GM10248 (cell line): ENCODE measurements at regions not wholly inside any gene's neighbourhood (a gene's known extent, or its start where the extent isn't known, plus 50 kb on each side); places are given as distances from the start of the nearest gene placed in this dataset.
A peak's percentile ranks its signal among the peaks of the same experiment; 100 is the strongest.
"Not testable (repeated sequence)": the region's sequence is repeated elsewhere in the genome, so short reads cannot be mapped to it uniquely, and the experiment has no call there.

ENCODE experiments used
- CTCF ChIA-PET: fragments of 300-600 bp; sonication (Branson Sonifier 250); formaldehyde crosslinking; extraction: SDS; loops from one replicate; lab custom pipeline; 2021; ENCODE audit warnings: antibody characterized with exemption; lab: Yijun Ruan, JAX
- POLR2A ChIA-PET: fragments of 350-650 bp; sonication (Branson Sonifier 250); formaldehyde crosslinking; extraction: SDS; loops from one replicate; lab custom pipeline; 2020; ENCODE audit warnings: antibody characterized with exemption; lab: Yijun Ruan, JAX
- DNase-seq: peaks from one replicate; pipeline ENCODE4 v3.0.0; 2012; ENCODE audit errors: extremely low spot score
- CTCF ChIP-seq: IDR thresholded peaks from 2 replicates; pipeline ENCODE4 v1.5.1; 2012; ENCODE audit warnings: mild to moderate bottlenecking, low read depth; ENCODE audit errors: extremely low read depth, missing control alignments, control extremely low read depth

DNA sequence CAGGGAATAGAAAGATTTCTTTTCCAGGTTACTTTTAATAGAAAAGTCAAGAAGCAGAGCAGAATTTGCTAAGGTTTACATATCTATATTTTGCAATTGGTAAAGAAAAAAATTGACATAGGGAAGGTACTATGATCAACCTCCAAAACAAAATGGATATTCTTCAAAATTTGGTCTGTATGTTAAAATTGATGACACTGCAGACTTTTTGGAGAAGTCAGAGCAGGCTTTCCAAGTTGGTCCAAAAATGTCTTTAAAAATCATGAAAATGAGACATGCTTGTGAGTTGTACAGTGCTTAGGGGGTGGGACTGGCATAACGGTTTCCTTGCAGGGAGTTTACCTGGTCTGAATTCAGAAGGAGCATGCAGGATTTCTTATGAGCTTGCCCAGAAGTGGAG lies 77.0 kb downstream of the TFPI2 start:
- TF ChIP-seq CTCF: no peak
- DNase-seq: no peak
- ChIA-PET CTCF (interaction anchor here (2.2 kb wide), 1 partner anchor 14 kb away, joined by 6 read pairs; no protein-coding TSS in a partner anchor), POLR2A (no interaction called here)

GRCh38 chr7:93812061-93812460 lies 78.5 kb downstream of the TFPI2 start:
- TF ChIP-seq CTCF: no peak
- ChIA-PET CTCF (interaction anchor here (2.2 kb wide), 1 partner anchor 13 kb away, joined by 6 read pairs; no protein-coding TSS in a partner anchor), POLR2A (no interaction called here)
- no peak for DNase-seq

DNA sequence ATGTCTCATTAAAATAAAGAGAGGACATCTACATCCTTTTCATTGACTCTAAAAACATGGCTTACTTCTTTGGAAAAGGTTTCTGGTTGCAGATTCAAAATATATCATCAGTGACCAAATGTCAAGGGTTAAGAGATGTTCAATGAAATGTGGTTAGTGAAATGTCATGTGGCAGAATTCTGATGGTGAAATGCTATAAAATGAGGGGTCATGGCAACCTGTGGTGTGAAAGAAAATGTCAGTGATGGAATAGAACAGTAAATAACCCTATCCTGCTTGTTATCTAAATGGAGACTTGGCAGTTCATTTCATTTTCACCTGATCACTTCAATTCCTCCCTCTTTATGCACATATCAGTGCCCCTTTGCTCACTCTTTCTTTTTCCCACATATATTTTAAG lies 79.4 kb downstream of the TFPI2 start:
- ChIA-PET POLR2A (no interaction called here), CTCF (interaction anchor here (1.5 to 2.2 kb wide), 2 partner anchors 12 to 15 kb away, joined by 4 to 6 read pairs; no protein-coding TSS in a partner anchor)
- no peak for TF ChIP-seq CTCF
- DNase-seq: no peak

GRCh38 chr7:93810561-93810960 lies 80.0 kb downstream of the TFPI2 start:
- no peak for TF ChIP-seq CTCF
- CTCF ChIA-PET: interaction anchor here (1.5 kb wide), 1 partner anchor 15 kb away, joined by 4 read pairs; no protein-coding TSS in a partner anchor
- no peak for DNase-seq
- POLR2A ChIA-PET: no interaction called here

GRCh38 chr7:93804726-93805125 lies 85.8 kb downstream of the TFPI2 start:
- no peak for DNase-seq
- no peak for TF ChIP-seq CTCF
- POLR2A ChIA-PET: no interaction called here
- CTCF ChIA-PET: no interaction called here

GRCh38 chr7:93799750-93800357 lies 90.7 kb downstream of the TFPI2 start:
- CTCF ChIA-PET: interaction anchor here (0.7 to 1.8 kb wide), 11 partner anchors 13 to 639 kb away, joined by 3 to 6 read pairs (median 4); no protein-coding TSS in a partner anchor
- peak; percentile 12 for DNase-seq
- peak; percentile 38 for TF ChIP-seq CTCF
- POLR2A ChIA-PET: no interaction called here

- POLR2A ChIA-PET, DNase-seq, CTCF ChIA-PET: not testable (repeated sequence)
Observed at GRCh38 chr7:93793084-93793697, 97.4 kb downstream of the TFPI2 start.
